ENCODE measurements at regions not wholly inside any gene's neighbourhood (a gene's known extent, or its start where the extent isn't known, plus 50 kb on each side); places are given as distances from the start of the nearest gene placed in this dataset.

- TF ChIP-seq CTCF (IDR thresholded peaks at IDR 0.05) (no peak), POLR2A (IDR thresholded peaks at IDR 0.05) (no peak)
Observed at GRCh38 chr13:78306519-78307206, 296.7 kb downstream of the POU4F1 start.

Data from prostate gland (tissue), 2 donors.